HepG2 (cell line): ENCODE measurements at regions not wholly inside any gene's neighbourhood (a gene's known extent, or its start where the extent isn't known, plus 50 kb on each side); places are given as distances from the start of the nearest gene placed in this dataset.

ENCODE experiments used
- ATAC-seq: fragments of 200-7000 bp; cut with Tn5 transposase; 3 replicates; pipeline ENCODE4 v1.9.1; 2020; ENCODE audit warnings: mild to moderate bottlenecking, moderate library complexity
- BruUV-seq: library from RNA; stranded (reverse); fragments of 400-500 nt; replicated peaks from 2 replicates; lab custom pipeline; 2021; lab: Mats Ljungman, UMichigan
- CTCF ChIA-PET: fragments of 300-600 bp; formaldehyde crosslinking; extraction: SDS; loops from one replicate; lab custom pipeline; 2021; ENCODE audit warnings: low total read pairs, inconsistent platforms, low intra/inter-chr PET ratio; lab: Yijun Ruan, JAX
- POLR2A ChIA-PET: fragments of 350-600 bp; sonication (Branson Sonifier 250); formaldehyde crosslinking; loops from one replicate; lab custom pipeline; 2020; ENCODE audit warnings: antibody characterized with exemption, inconsistent platforms; lab: Yijun Ruan, JAX
- DNase-seq: peaks from one replicate; pipeline ENCODE4 v3.0.0-alpha.2; 2015; ENCODE audit warnings: low spot score
- FAIRE-seq: peaks from 3 replicates; lab custom pipeline; 2011; peaks lifted over from hg19 to GRCh38; lab: Jason Lieb, UNC
- H2AFZ ChIP-seq: one replicate; pipeline ENCODE4 v1.6.1; 2011; ENCODE audit warnings: low read length, inconsistent platforms
- H3K27ac ChIP-seq: fragments of 300-600 bp; 3 replicates; pipeline ENCODE4 v1.8.0; 2011; ENCODE audit warnings: mixed run types, mild to moderate bottlenecking, mixed read lengths, low read length, inconsistent platforms; ENCODE audit not compliant: insufficient read depth; ENCODE audit errors: extremely low read length
- H3K27me3 ChIP-seq, 2 experiments: fragments of 200-600 bp in 1 of 2; 2 replicates in 1 of 2; 3 replicates in 1 of 2; pipeline versions ENCODE4 v1.6.0 to v1.8.0; 2011; ENCODE audit warnings: low read length in 2 of 2, mild to moderate bottlenecking in 2 of 2, moderate library complexity in 2 of 2, inconsistent platforms in 1 of 2; ENCODE audit not compliant: insufficient read depth in 2 of 2, control insufficient read depth in 1 of 2
- H3K36me3 ChIP-seq, 2 experiments: fragments of 200-600 bp in 1 of 2; replicated peaks in 1 of 2; 2 replicates in 1 of 2; 3 replicates in 1 of 2; pipeline versions ENCODE4 v1.5.1 to v1.8.0; 2011; ENCODE audit warnings: low read length in 2 of 2, inconsistent platforms in 1 of 2; ENCODE audit not compliant: insufficient read depth in 2 of 2, control insufficient read depth in 1 of 2
- H3K4me1 ChIP-seq: 2 replicates; pipeline ENCODE4 v1.5.1; 2012; ENCODE audit warnings: low read length, inconsistent platforms; ENCODE audit not compliant: insufficient read depth
- H3K4me2 ChIP-seq: 2 replicates; pipeline ENCODE4 v1.6.0; 2011; ENCODE audit warnings: low read depth, low read length, inconsistent platforms
- H3K4me3 ChIP-seq, 3 experiments: fragments of 200-600 bp in 1 of 3; sonication (generic), shearing (Covaris generic) in 1 of 3; replicated peaks in 1 of 3; 2 replicates each; pipeline ENCODE4 v1.5.1; 2011 to 2016; ENCODE audit warnings: low read length in 3 of 3, inconsistent platforms in 2 of 3, low read depth in 2 of 3, mild to moderate bottlenecking in 2 of 3, control low read depth in 1 of 3, mixed read lengths in 1 of 3; ENCODE audit not compliant: insufficient read depth in 1 of 3
- H3K79me2 ChIP-seq: one replicate; pipeline ENCODE4 v1.6.1; 2011; ENCODE audit warnings: low read length, inconsistent platforms; ENCODE audit not compliant: insufficient read depth
- H3K9ac ChIP-seq: 2 replicates; pipeline ENCODE4 v1.6.0; 2011; ENCODE audit warnings: mild to moderate bottlenecking, low read depth, low read length, inconsistent platforms; ENCODE audit not compliant: insufficient read depth
- H3K9me3 ChIP-seq: 2 replicates; pipeline ENCODE4 v1.5.1; 2012; ENCODE audit warnings: mild to moderate bottlenecking, low read length
- H4K20me1 ChIP-seq: 2 replicates; pipeline ENCODE4 v1.6.0; 2011; ENCODE audit warnings: inconsistent platforms, mild to moderate bottlenecking, low read length, moderate library complexity; ENCODE audit not compliant: insufficient read depth
- CREB1 ChIP-seq, 2 experiments: fragments of 450-650 bp in 1 of 2; IDR thresholded peaks; 2 replicates each; pipeline ENCODE4 v1.6.1; 2016 to 2017; ENCODE audit warnings: control low read depth in 1 of 2, mild to moderate bottlenecking in 1 of 2, missing compliant biosample characterization in 1 of 2, missing genetic modification characterization in 1 of 2
- E2F1 ChIP-seq: sonication (generic); formaldehyde crosslinking; IDR thresholded peaks from 2 replicates; pipeline ENCODE4 v1.5.0; 2020; ENCODE audit warnings: missing genetic modification reagents
- KAT8 ChIP-seq: IDR thresholded peaks from 2 replicates; pipeline ENCODE4 v1.6.1; 2016; ENCODE audit warnings: missing genetic modification reagents, missing compliant biosample characterization
- NFAT5 ChIP-seq: sonication (generic); formaldehyde crosslinking; IDR thresholded peaks from 2 replicates; pipeline ENCODE4 v1.4.0; 2020; ENCODE audit warnings: missing genetic modification reagents
- RNF2 ChIP-seq: fragments of 450-650 bp; conservative IDR thresholded peaks from 2 replicates; pipeline ENCODE4 v1.6.1; 2016; ENCODE audit warnings: low read depth
- TRAFD1 ChIP-seq: sonication (generic); formaldehyde crosslinking; IDR thresholded peaks from 2 replicates; pipeline ENCODE4 v1.5.1; 2020; ENCODE audit warnings: missing genetic modification reagents, mild to moderate bottlenecking, borderline replicate concordance
- ZNF510 ChIP-seq: sonication (generic); formaldehyde crosslinking; IDR thresholded peaks from 2 replicates; pipeline ENCODE4 v1.4.0; 2020; ENCODE audit warnings: low read depth, mild to moderate bottlenecking, missing genetic modification reagents
- ZNF768 ChIP-seq: sonication (generic); formaldehyde crosslinking; IDR thresholded peaks from 2 replicates; pipeline ENCODE4 v1.4.0; 2020; ENCODE audit warnings: missing genetic modification reagents
- ZNF879 ChIP-seq: sonication (generic); formaldehyde crosslinking; IDR thresholded peaks from 2 replicates; pipeline ENCODE4 v1.8.1; 2023; ENCODE audit warnings: missing genetic modification reagents
- ZSCAN25 ChIP-seq: sonication (generic); formaldehyde crosslinking; IDR thresholded peaks from 2 replicates; pipeline ENCODE4 v1.8.0; 2022; ENCODE audit warnings: mild to moderate bottlenecking, missing genetic modification reagents
- WGBS: methylation state at CpG from one replicate; pipeline ENCODE4 v1.1.6; 2017; ENCODE audit warnings: low lambda C conversion rate; 5-methylcytosine and 5-hydroxymethylcytosine counted together
- in situ Hi-C: cut with HindIII; loops from 2 replicates; pipeline ENCODE4 v1.10.0; 2017; ENCODE audit warnings: low pct_unique_long_range_greater_than_20kb; ENCODE audit not compliant: extremely low pct_ligation_motif_present
- intact Hi-C: fragments of 100-400 bp; cut with micrococcal nuclease; formaldehyde crosslinking; loops from one replicate; pipeline ENCODE4 v1.10.0; 2022; ENCODE audit not compliant: unreplicated experiment

GRCh38 chrX:69021141-69021960, 143.9 kb downstream of the PJA1 start:
- CTCF ChIA-PET: no interaction called here
- Histone ChIP-seq H3K9ac (no peak overlapping the region), H3K4me2 (no peak overlapping the region), H3K27me3 (no peaks in the 10 kb centered on the region), H3K79me2 (no peaks in the 10 kb centered on the region), H4K20me1 (no peaks in the 10 kb centered on the region), H3K4me1 (peaks cover 8% of the 10 kb centered on the region; the same call in 1 of the 2 replicates), H3K9me3 (no peaks in the 10 kb centered on the region), H3K4me3 (no peak overlapping the region), H3K27ac (no peak overlapping the region), H3K36me3 (no peaks in the 10 kb centered on the region), H2AFZ (no peak overlapping the region)
- in situ Hi-C loops (no loop called here), intact Hi-C loops (no loop called here)
- POLR2A ChIA-PET: no interaction called here
- no TSS peak for BruUV-seq
- WGBS: 54% methylated on average over 8 of the region's 10 CpGs
- ATAC-seq (no peak), DNase-seq (no peak), FAIRE-seq (no peak)
- TF ChIP-seq E2F1 (CRISPR knock-in tag) (no peak), ZNF768 (peak; percentile 48; the same call in 1 of the 2 replicates)

- DNase-seq: no peak
- POLR2A ChIA-PET: no interaction called here
- H3K79me2 ChIP-seq: no peaks in the 10 kb centered on the region
- FAIRE-seq: no peak
- BruUV-seq: no TSS peak
- H3K4me1 ChIP-seq: no peaks in the 10 kb centered on the region
- no peak overlapping the region for H3K9ac ChIP-seq
- no peak overlapping the region for H3K4me3 ChIP-seq
- CTCF ChIA-PET: no interaction called here
- no peak overlapping the region for H3K27ac ChIP-seq
- H3K27me3 ChIP-seq: no peaks in the 10 kb centered on the region
- no peaks in the 10 kb centered on the region for H3K9me3 ChIP-seq
- H3K4me2 ChIP-seq: no peak overlapping the region
- no peak overlapping the region for H2AFZ ChIP-seq
- ATAC-seq: no peak
- H3K36me3 ChIP-seq: no peaks in the 10 kb centered on the region
- H4K20me1 ChIP-seq: no peaks in the 10 kb centered on the region
- in situ Hi-C loops: no loop called here
- intact Hi-C loops: no loop called here
- WGBS: 21% methylated on average over 3 of the region's 3 CpGs
- TF ChIP-seq ZNF510 (CRISPR knock-in tag): no peak
- no peak for TF ChIP-seq RNF2
- no peak for TF ChIP-seq CREB1 (IDR thresholded peaks at IDR 0.05)
- no peak for TF ChIP-seq CREB1 (CRISPR knock-in tag; IDR thresholded peaks at IDR 0.05)
- TF ChIP-seq TRAFD1: no peak
- no peak for TF ChIP-seq NFAT5 (CRISPR knock-in tag)
- TF ChIP-seq ZNF879 (CRISPR knock-in tag): no peak
- no peak for TF ChIP-seq KAT8
- no peak for TF ChIP-seq ZSCAN25 (CRISPR knock-in tag)
Measured at GRCh38 chrX:69020316-69020715, 144.9 kb downstream of the PJA1 start.
